CD14-positive monocyte (primary cell): ENCODE measurements at regions not wholly inside any gene's neighbourhood (a gene's known extent, or its start where the extent isn't known, plus 50 kb on each side); places are given as distances from the start of the nearest gene placed in this dataset.

Experiments used
- DNase-seq, 3 donors: peaks; one replicate each; pipeline ENCODE4 v3.0.0-alpha.2; 2011 to 2022
- H2AFZ ChIP-seq: 2 replicates; pipeline ENCODE4 v1.6.0; 2012; ENCODE audit warnings: mild to moderate bottlenecking, low read depth, low read length, inconsistent platforms; ENCODE audit not compliant: insufficient read depth, poor library complexity, severe bottlenecking
- H3K27ac ChIP-seq, 2 donors: 1 replicate in 1 of 2; 2 replicates in 1 of 2; pipeline ENCODE4 v1.5.1; 2012 to 2013; ENCODE audit warnings: low read length in 2 of 2, control low read depth in 1 of 2, inconsistent platforms in 1 of 2, low read depth in 1 of 2, mild to moderate bottlenecking in 1 of 2
- H3K27me3 ChIP-seq, 2 donors: one replicate each; pipeline versions ENCODE4 v1.6.0 to v1.6.1; 2011 to 2013; ENCODE audit warnings: low read length in 2 of 2; ENCODE audit not compliant: control insufficient read depth in 2 of 2, insufficient read depth in 2 of 2
- H3K36me3 ChIP-seq, 2 donors: replicated peaks in 1 of 2; 1 replicate in 1 of 2; 2 replicates in 1 of 2; pipeline versions ENCODE4 v1.5.1 to v1.6.1; 2012 to 2013; ENCODE audit warnings: low read length in 2 of 2, control low read depth in 1 of 2, inconsistent platforms in 1 of 2, mild to moderate bottlenecking in 1 of 2; ENCODE audit not compliant: insufficient read depth in 2 of 2, control insufficient read depth in 1 of 2
- H3K4me1 ChIP-seq, 2 donors: 1 replicate in 1 of 2; 2 replicates in 1 of 2; pipeline versions ENCODE4 v1.5.1 to v1.6.1; 2012 to 2013; ENCODE audit warnings: low read length in 2 of 2, control low read depth in 1 of 2, inconsistent platforms in 1 of 2, mild to moderate bottlenecking in 1 of 2, moderate library complexity in 1 of 2; ENCODE audit not compliant: insufficient read depth in 2 of 2, control insufficient read depth in 1 of 2
- H3K4me2 ChIP-seq: replicated peaks from 2 replicates; pipeline ENCODE3; 2012; ENCODE audit warnings: low read length, moderate library complexity, mild to moderate bottlenecking; ENCODE audit not compliant: poor library complexity, severe bottlenecking; ENCODE audit errors: extremely low read depth
- H3K4me3 ChIP-seq, 3 experiments: fragments of 200-600 bp in 1 of 3; sonication (generic) in 1 of 3; replicated peaks in 1 of 3; 1 replicate in 2 of 3; 2 replicates in 1 of 3; pipeline ENCODE4 v1.5.1; 2011 to 2013; ENCODE audit warnings: low read length in 3 of 3, mild to moderate bottlenecking in 3 of 3, control low read depth in 2 of 3, low read depth in 2 of 3, inconsistent platforms in 1 of 3, moderate library complexity in 1 of 3
- H3K79me2 ChIP-seq: 2 replicates; pipeline ENCODE4 v1.6.0; 2012; ENCODE audit warnings: mild to moderate bottlenecking, control low read depth, inconsistent platforms, low read length, moderate library complexity; ENCODE audit not compliant: insufficient read depth
- H3K9ac ChIP-seq: 2 replicates; pipeline ENCODE4 v1.6.0; 2017; ENCODE audit warnings: low read length, mild to moderate bottlenecking; ENCODE audit not compliant: insufficient read depth, poor library complexity, severe bottlenecking
- H3K9me3 ChIP-seq, 2 donors: replicated peaks in 1 of 2; 1 replicate in 1 of 2; 2 replicates in 1 of 2; pipeline versions ENCODE4 v1.5.1 to v1.6.1; 2012 to 2013; ENCODE audit warnings: low read length in 2 of 2, control low read depth in 1 of 2; ENCODE audit not compliant: control insufficient read depth in 1 of 2, insufficient read depth in 1 of 2
- H4K20me1 ChIP-seq: 2 replicates; pipeline ENCODE4 v1.6.0; 2012; ENCODE audit warnings: mild to moderate bottlenecking, low read length, control low read depth, moderate library complexity; ENCODE audit not compliant: insufficient read depth
- H3K27ac Mint-ChIP-seq, 7 donors: one replicate each; pipeline ENCODE4 v1.8.0; 2020; ENCODE audit warnings: mild to moderate bottlenecking in 7 of 7, mixed read lengths in 7 of 7, moderate library complexity in 6 of 7, inconsistent platforms in 2 of 7
- H3K27me3 Mint-ChIP-seq, 3 donors: one replicate each; pipeline ENCODE4 v1.8.0; 2021 to 2022; ENCODE audit warnings: low read depth in 3 of 3, mild to moderate bottlenecking in 3 of 3, mixed read lengths in 3 of 3, moderate library complexity in 3 of 3, inconsistent platforms in 1 of 3
- H3K36me3 Mint-ChIP-seq, 2 donors: one replicate each; pipeline ENCODE4 v1.8.0; 2020; ENCODE audit warnings: mixed read lengths in 2 of 2, inconsistent platforms in 1 of 2, mild to moderate bottlenecking in 1 of 2
- H3K4me1 Mint-ChIP-seq: one replicate; pipeline ENCODE4 v1.8.0; 2020; ENCODE audit warnings: mild to moderate bottlenecking, mixed read lengths
- H3K4me3 Mint-ChIP-seq, 2 donors: one replicate each; pipeline ENCODE4 v1.8.0; 2020; ENCODE audit warnings: mild to moderate bottlenecking in 2 of 2, mixed read lengths in 2 of 2, moderate library complexity in 1 of 2
- H3K9me3 Mint-ChIP-seq, 7 donors: one replicate each; pipeline ENCODE4 v1.8.0; 2020 to 2022; ENCODE audit warnings: mixed read lengths in 7 of 7, mild to moderate bottlenecking in 6 of 7, moderate library complexity in 6 of 7, inconsistent platforms in 2 of 7
- WGBS: methylation state at CpG from one replicate; pipeline ENCODE4 v1.1.5; 2013; ENCODE audit warnings: missing lambda C conversion rate; ENCODE audit not compliant: insufficient coverage; 5-methylcytosine and 5-hydroxymethylcytosine counted together
- intact Hi-C, 2 donors: fragments of 100-400 bp; cut with micrococcal nuclease; formaldehyde crosslinking; loops; one replicate each; pipeline versions ENCODE4 v1.15.0 to v1.15.1; 2023
- TF ChIP-seq, protein P1 (sequence below): fragments of 200-600 bp; IDR thresholded peaks from one replicate; pipeline ENCODE4 v1.8.0; 2022; ENCODE audit warnings: antibody characterized with exemption, mild to moderate bottlenecking

GRCh38 chr3:110165753-110166152, 828.4 kb upstream of the DPPA4 start:
- no peak for DNase-seq
- no peaks in the 10 kb centered on the region for H3K79me2 ChIP-seq
- no peak overlapping the region for H3K9ac ChIP-seq
- H2AFZ ChIP-seq = no peak overlapping the region
- no peaks in the 10 kb centered on the region for H3K36me3 Mint-ChIP-seq
- H3K4me2 ChIP-seq = no peak overlapping the region
- H3K9me3 ChIP-seq = peaks cover 0 to 8% of the 10 kb centered on the region in 2 donors
- no peaks in the 10 kb centered on the region for H4K20me1 ChIP-seq
- intact Hi-C loops = no loop called here
- no peaks in the 10 kb centered on the region for H3K4me1 ChIP-seq
- H3K27me3 Mint-ChIP-seq = peaks cover 0 to 2% (median 1%) of the 10 kb centered on the region in 3 donors
- H3K36me3 ChIP-seq = no peaks in the 10 kb centered on the region
- H3K27me3 ChIP-seq = no peaks in the 10 kb centered on the region
- WGBS = 25% methylated on average over 1 of the region's 8 CpGs
- no peaks in the 10 kb centered on the region for H3K4me1 Mint-ChIP-seq
- no peak overlapping the region for H3K27ac ChIP-seq
- H3K27ac Mint-ChIP-seq = no peak overlapping the region
- H3K4me3 ChIP-seq = no peak overlapping the region
- H3K9me3 Mint-ChIP-seq = peaks cover 0 to 9% (median 2%) of the 10 kb centered on the region in 7 donors
- H3K4me3 Mint-ChIP-seq = no peak overlapping the region
- TF ChIP-seq, protein P1, sequence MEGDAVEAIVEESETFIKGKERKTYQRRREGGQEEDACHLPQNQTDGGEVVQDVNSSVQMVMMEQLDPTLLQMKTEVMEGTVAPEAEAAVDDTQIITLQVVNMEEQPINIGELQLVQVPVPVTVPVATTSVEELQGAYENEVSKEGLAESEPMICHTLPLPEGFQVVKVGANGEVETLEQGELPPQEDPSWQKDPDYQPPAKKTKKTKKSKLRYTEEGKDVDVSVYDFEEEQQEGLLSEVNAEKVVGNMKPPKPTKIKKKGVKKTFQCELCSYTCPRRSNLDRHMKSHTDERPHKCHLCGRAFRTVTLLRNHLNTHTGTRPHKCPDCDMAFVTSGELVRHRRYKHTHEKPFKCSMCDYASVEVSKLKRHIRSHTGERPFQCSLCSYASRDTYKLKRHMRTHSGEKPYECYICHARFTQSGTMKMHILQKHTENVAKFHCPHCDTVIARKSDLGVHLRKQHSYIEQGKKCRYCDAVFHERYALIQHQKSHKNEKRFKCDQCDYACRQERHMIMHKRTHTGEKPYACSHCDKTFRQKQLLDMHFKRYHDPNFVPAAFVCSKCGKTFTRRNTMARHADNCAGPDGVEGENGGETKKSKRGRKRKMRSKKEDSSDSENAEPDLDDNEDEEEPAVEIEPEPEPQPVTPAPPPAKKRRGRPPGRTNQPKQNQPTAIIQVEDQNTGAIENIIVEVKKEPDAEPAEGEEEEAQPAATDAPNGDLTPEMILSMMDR = no peak

- intact Hi-C loops = no loop called here
- Histone ChIP-seq H2AFZ (no peak overlapping the region), H3K9ac (no peak overlapping the region), H3K9me3 (peaks cover 0 to 5% of the 10 kb centered on the region in 2 donors), H3K36me3 (no peaks in the 10 kb centered on the region), H3K27me3 (no peaks in the 10 kb centered on the region), H3K79me2 (no peaks in the 10 kb centered on the region), H4K20me1 (no peaks in the 10 kb centered on the region), H3K4me1 (no peaks in the 10 kb centered on the region), H3K27ac (no peak overlapping the region), H3K4me3 (no peak overlapping the region), H3K4me2 (no peak overlapping the region)
- H3K27me3 Mint-ChIP-seq = peaks cover 0 to 1% (median 0%) of the 10 kb centered on the region in 3 donors
- H3K4me1 Mint-ChIP-seq = no peaks in the 10 kb centered on the region
- no peak for DNase-seq
- H3K4me3 Mint-ChIP-seq = no peak overlapping the region
- WGBS = no CpG with 5 or more reads among the region's 1 CpG
- H3K9me3 Mint-ChIP-seq = peaks cover 0 to 9% (median 2%) of the 10 kb centered on the region in 7 donors
- no peaks in the 10 kb centered on the region for H3K36me3 Mint-ChIP-seq
- no peak overlapping the region for H3K27ac Mint-ChIP-seq
- TF ChIP-seq, protein P1 = no peak
Observed at GRCh38 chr3:110166791-110167190, 829.4 kb upstream of the DPPA4 start.
